DND-41 (cell line): ENCODE measurements at regions not wholly inside any gene's neighbourhood (a gene's known extent, or its start where the extent isn't known, plus 50 kb on each side); places are given as distances from the start of the nearest gene placed in this dataset.

Experiments
- EZH2 ChIP-seq: IDR thresholded peaks from 3 replicates; pipeline ENCODE4 v1.6.1; 2012; ENCODE audit warnings: borderline replicate concordance, low read depth, mild to moderate bottlenecking, moderate library complexity, low read length, inconsistent platforms; ENCODE audit not compliant: severe bottlenecking
- TF ChIP-seq, protein P1 (sequence below): IDR thresholded peaks from 2 replicates; pipeline ENCODE4 v1.5.1; 2012; ENCODE audit warnings: borderline replicate concordance, low read length, moderate library complexity, mild to moderate bottlenecking; ENCODE audit not compliant: poor library complexity, severe bottlenecking; ENCODE audit errors: extremely low read depth

DNA sequence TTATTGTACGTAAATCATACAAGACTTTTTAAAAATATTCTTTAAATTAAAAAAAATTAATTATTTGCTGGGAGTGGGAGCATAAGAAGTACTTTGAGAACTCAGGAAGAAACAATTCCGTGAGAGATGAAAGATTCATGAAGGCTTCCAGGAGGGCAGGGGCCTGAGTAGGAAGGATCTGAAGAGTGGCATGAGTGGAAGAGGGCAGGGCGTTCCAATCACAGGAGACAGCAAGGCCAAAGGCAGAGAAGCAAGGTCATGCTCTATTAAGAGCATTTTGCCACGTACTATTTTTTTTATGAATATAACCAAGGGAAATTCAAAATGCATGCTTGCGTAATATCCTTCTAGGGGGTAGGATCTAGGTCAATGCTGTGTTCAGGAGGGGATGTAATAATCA, 265.5 kb downstream of the ZNF608 start:
- TF ChIP-seq EZH2: no peak
- TF ChIP-seq, protein P1, sequence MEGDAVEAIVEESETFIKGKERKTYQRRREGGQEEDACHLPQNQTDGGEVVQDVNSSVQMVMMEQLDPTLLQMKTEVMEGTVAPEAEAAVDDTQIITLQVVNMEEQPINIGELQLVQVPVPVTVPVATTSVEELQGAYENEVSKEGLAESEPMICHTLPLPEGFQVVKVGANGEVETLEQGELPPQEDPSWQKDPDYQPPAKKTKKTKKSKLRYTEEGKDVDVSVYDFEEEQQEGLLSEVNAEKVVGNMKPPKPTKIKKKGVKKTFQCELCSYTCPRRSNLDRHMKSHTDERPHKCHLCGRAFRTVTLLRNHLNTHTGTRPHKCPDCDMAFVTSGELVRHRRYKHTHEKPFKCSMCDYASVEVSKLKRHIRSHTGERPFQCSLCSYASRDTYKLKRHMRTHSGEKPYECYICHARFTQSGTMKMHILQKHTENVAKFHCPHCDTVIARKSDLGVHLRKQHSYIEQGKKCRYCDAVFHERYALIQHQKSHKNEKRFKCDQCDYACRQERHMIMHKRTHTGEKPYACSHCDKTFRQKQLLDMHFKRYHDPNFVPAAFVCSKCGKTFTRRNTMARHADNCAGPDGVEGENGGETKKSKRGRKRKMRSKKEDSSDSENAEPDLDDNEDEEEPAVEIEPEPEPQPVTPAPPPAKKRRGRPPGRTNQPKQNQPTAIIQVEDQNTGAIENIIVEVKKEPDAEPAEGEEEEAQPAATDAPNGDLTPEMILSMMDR: no peak
